H1 (cell line): ENCODE measurements at regions not wholly inside any gene's neighbourhood (a gene's known extent, or its start where the extent isn't known, plus 50 kb on each side); places are given as distances from the start of the nearest gene placed in this dataset.

ENCODE experiments used
- CTCF ChIA-PET: fragments of 300-600 bp; sonication (Branson Sonifier 250); formaldehyde crosslinking; loops from one replicate; lab custom pipeline; 2021; ENCODE audit not compliant: partially characterized antibody; lab: Charles Lee
- POLR2A ChIA-PET: fragments of 300-600 bp; sonication (Branson Sonifier 250); formaldehyde crosslinking; loops from one replicate; lab custom pipeline; 2021; ENCODE audit warnings: inconsistent platforms; ENCODE audit not compliant: partially characterized antibody; lab: Charles Lee
- DNase-seq, 2 experiments: peaks; one replicate each; pipeline versions ENCODE4 v3.0.0 to v3.0.0-alpha.2; 2010 to 2022; ENCODE audit warnings: low spot score in 2 of 2, low read depth in 1 of 2, mixed read lengths in 1 of 2
- FAIRE-seq: peaks from 2 replicates; lab custom pipeline; 2011; peaks lifted over from hg19 to GRCh38; lab: Jason Lieb, UNC
- H2AFZ ChIP-seq: 2 replicates; pipeline ENCODE4 v1.8.1; 2012; ENCODE audit warnings: low read length, inconsistent platforms
- H2AK5ac ChIP-seq: 2 replicates; pipeline ENCODE4 v1.6.1; 2013; ENCODE audit warnings: low read depth, low read length
- H2BK120ac ChIP-seq: replicated peaks from 2 replicates; pipeline ENCODE3; 2013; ENCODE audit warnings: low read depth, low read length, inconsistent platforms
- H2BK12ac ChIP-seq: 2 replicates; pipeline ENCODE4 v1.6.1; 2013; ENCODE audit warnings: low read depth, low read length
- H2BK15ac ChIP-seq: 2 replicates; pipeline ENCODE4 v1.6.1; 2013; ENCODE audit warnings: low read length
- H2BK20ac ChIP-seq: 2 replicates; pipeline ENCODE4 v1.6.1; 2013; ENCODE audit warnings: low read length
- H2BK5ac ChIP-seq: 2 replicates; pipeline ENCODE4 v1.6.1; 2013; ENCODE audit warnings: low read depth, low read length
- H3K14ac ChIP-seq: 2 replicates; pipeline ENCODE4 v1.6.1; 2013; ENCODE audit warnings: inconsistent platforms; ENCODE audit not compliant: insufficient read length
- H3K18ac ChIP-seq: 2 replicates; pipeline ENCODE4 v1.6.1; 2013; ENCODE audit warnings: low read length; ENCODE audit errors: extremely low read depth
- H3K23ac ChIP-seq: 2 replicates; pipeline ENCODE4 v1.6.1; 2013; ENCODE audit warnings: inconsistent platforms; ENCODE audit not compliant: insufficient read length
- H3K23me2 ChIP-seq: 2 replicates; pipeline ENCODE4 v1.6.1; 2013; ENCODE audit warnings: low read depth, low read length
- H3K27ac ChIP-seq: 2 replicates; pipeline ENCODE4 v1.6.1; 2011; ENCODE audit warnings: low read depth, low read length, inconsistent platforms
- H3K27me3 ChIP-seq, 4 experiments: replicated peaks in 1 of 4; 1 replicate in 1 of 4; 2 replicates in 3 of 4; pipeline versions ENCODE4 v1.6.1 to v1.8.1; 2011 to 2013; ENCODE audit warnings: low read length in 3 of 4, mild to moderate bottlenecking in 3 of 4, inconsistent platforms in 2 of 4, mixed read lengths in 2 of 4, moderate library complexity in 1 of 4; ENCODE audit not compliant: control insufficient read depth in 3 of 4, insufficient read depth in 3 of 4; ENCODE audit errors: extremely low read depth in 1 of 4
- H3K36me3 ChIP-seq, 4 experiments: 2 replicates each; pipeline versions ENCODE4 v1.6.1 to v1.8.1; 2011 to 2013; ENCODE audit warnings: mild to moderate bottlenecking in 4 of 4, low read length in 3 of 4, moderate library complexity in 2 of 4, control low read depth in 1 of 4, inconsistent platforms in 1 of 4; ENCODE audit not compliant: insufficient read depth in 4 of 4, control insufficient read depth in 2 of 4
- H3K4ac ChIP-seq: replicated peaks from 2 replicates; pipeline ENCODE3; 2013; ENCODE audit warnings: low read length, low read depth, mixed read lengths, inconsistent platforms; ENCODE audit not compliant: insufficient read length
- H3K4me1 ChIP-seq, 4 experiments: replicated peaks in 1 of 4; 1 replicate in 1 of 4; 2 replicates in 3 of 4; pipeline versions ENCODE4 v1.6.1 to v1.8.1; 2011 to 2013; ENCODE audit warnings: low read length in 3 of 4, inconsistent platforms in 2 of 4, mixed read lengths in 1 of 4; ENCODE audit not compliant: insufficient read depth in 4 of 4, control insufficient read depth in 3 of 4
- H3K4me2 ChIP-seq, 2 experiments: 2 replicates each; pipeline versions ENCODE4 v1.6.1 to v1.8.1; 2011 to 2013; ENCODE audit warnings: low read depth in 2 of 2, low read length in 2 of 2, control low read depth in 1 of 2, inconsistent platforms in 1 of 2, mild to moderate bottlenecking in 1 of 2; ENCODE audit not compliant: insufficient read depth in 1 of 2
- H3K4me3 ChIP-seq, 4 experiments: fragments of 200-600, 300-600 bp in 1 of 4; sonication (generic), shearing (Covaris generic), sonication (Bioruptor Twin) in 1 of 4; 2 replicates each; pipeline versions ENCODE4 v1.5.1 to v1.8.1; 2011 to 2016; ENCODE audit warnings: low read length in 4 of 4, low read depth in 3 of 4, control low read depth in 2 of 4, inconsistent platforms in 2 of 4, mild to moderate bottlenecking in 2 of 4, mixed read lengths in 1 of 4, moderate library complexity in 1 of 4; ENCODE audit not compliant: insufficient read depth in 2 of 4; ENCODE audit errors: extremely low read depth in 1 of 4
- H3K56ac ChIP-seq: replicated peaks from 2 replicates; pipeline ENCODE3; 2013; ENCODE audit warnings: low read depth, mild to moderate bottlenecking, mixed read lengths, low read length, inconsistent platforms; ENCODE audit not compliant: insufficient read length
- H3K79me1 ChIP-seq: 2 replicates; pipeline ENCODE4 v1.6.1; 2013; ENCODE audit warnings: low read depth, low read length, control low read depth
- H3K79me2 ChIP-seq, 2 experiments: 2 replicates each; pipeline versions ENCODE4 v1.6.1 to v1.8.1; 2012 to 2013; ENCODE audit warnings: low read length in 2 of 2, mild to moderate bottlenecking in 2 of 2, inconsistent platforms in 1 of 2; ENCODE audit not compliant: insufficient read depth in 2 of 2, control insufficient read depth in 1 of 2
- H3K9ac ChIP-seq, 4 experiments: replicated peaks in 1 of 4; 1 replicate in 1 of 4; 2 replicates in 3 of 4; pipeline versions ENCODE4 v1.6.1 to v1.8.1; 2011 to 2013; ENCODE audit warnings: low read depth in 3 of 4, low read length in 3 of 4, control low read depth in 2 of 4, mild to moderate bottlenecking in 2 of 4, moderate library complexity in 2 of 4, inconsistent platforms in 1 of 4; ENCODE audit errors: extremely low read depth in 1 of 4
- H3K9me3 ChIP-seq, 2 experiments: 2 replicates each; pipeline versions ENCODE4 v1.6.1 to v1.8.1; 2012 to 2013; ENCODE audit warnings: mild to moderate bottlenecking in 2 of 2, moderate library complexity in 2 of 2, control low read depth in 1 of 2, inconsistent platforms in 1 of 2, low read depth in 1 of 2, low read length in 1 of 2, mixed read lengths in 1 of 2; ENCODE audit not compliant: insufficient read depth in 2 of 2
- H4K20me1 ChIP-seq, 2 experiments: replicated peaks in 1 of 2; 2 replicates each; pipeline versions ENCODE3 to v1.8.1; 2011 to 2013; ENCODE audit warnings: inconsistent platforms in 2 of 2, low read length in 2 of 2, mild to moderate bottlenecking in 1 of 2; ENCODE audit not compliant: insufficient read depth in 2 of 2, control insufficient read depth in 1 of 2
- H4K5ac ChIP-seq: 2 replicates; pipeline ENCODE4 v1.6.1; 2013; ENCODE audit warnings: low read length, low read depth, mixed read lengths, inconsistent platforms; ENCODE audit not compliant: insufficient read length
- H4K8ac ChIP-seq: 2 replicates; pipeline ENCODE4 v1.8.0; 2013; ENCODE audit warnings: mild to moderate bottlenecking, moderate library complexity, low read length, inconsistent platforms; ENCODE audit not compliant: insufficient read depth; ENCODE audit errors: extremely low read depth
- H4K91ac ChIP-seq: replicated peaks from 2 replicates; pipeline ENCODE3; 2013; ENCODE audit warnings: low read length, mixed read lengths, inconsistent platforms; ENCODE audit not compliant: insufficient read length
- ASH2L ChIP-seq: fragments of 200-600, 300-600 bp; sonication (generic); IDR thresholded peaks from one replicate; pipeline ENCODE4 v1.7.1; 2017; ENCODE audit warnings: low read length
- CHD1 ChIP-seq: IDR thresholded peaks from 2 replicates; pipeline ENCODE4 v1.6.1; 2012; ENCODE audit warnings: low read depth, low read length, improper control_type of control experiment
- CTBP2 ChIP-seq: IDR thresholded peaks from 2 replicates; pipeline ENCODE4 v1.7.0; 2011; ENCODE audit warnings: borderline replicate concordance, mild to moderate bottlenecking, moderate library complexity, mixed read lengths, low read length; ENCODE audit not compliant: insufficient read depth, insufficient read length
- E2F6 ChIP-seq: IDR thresholded peaks from 2 replicates; pipeline ENCODE4 v1.6.1; 2012; ENCODE audit warnings: inconsistent platforms
- EZH2 ChIP-seq: fragments of 200-600 bp; sonication (generic); IDR thresholded peaks from 2 replicates; pipeline ENCODE4 v1.7.1; 2012; ENCODE audit warnings: low read depth, mild to moderate bottlenecking, moderate library complexity, low read length, inconsistent platforms; ENCODE audit not compliant: severe bottlenecking
- FOSL1 ChIP-seq: IDR thresholded peaks from 2 replicates; pipeline ENCODE4 v1.6.1; 2011; ENCODE audit warnings: mild to moderate bottlenecking, low read depth, low read length, moderate library complexity; ENCODE audit not compliant: insufficient read depth
- GTF2F1 ChIP-seq: IDR thresholded peaks from 2 replicates; pipeline ENCODE4 v1.6.1; 2012; ENCODE audit warnings: low read depth, low read length, improper control_type of control experiment, borderline replicate concordance
- HDAC2 ChIP-seq, 2 experiments: fragments of 300-600 bp in 1 of 2; sonication (generic) in 1 of 2; IDR thresholded peaks; 2 replicates each; pipeline ENCODE4 v1.6.1; 2011 to 2012; ENCODE audit warnings: low read depth in 2 of 2, low read length in 2 of 2, mild to moderate bottlenecking in 2 of 2, moderate library complexity in 2 of 2, borderline replicate concordance in 1 of 2, inconsistent platforms in 1 of 2
- HDAC6 ChIP-seq: IDR thresholded peaks from one replicate; pipeline ENCODE4 v1.7.1; 2012; ENCODE audit warnings: low read depth, mild to moderate bottlenecking, inconsistent platforms, low read length, moderate library complexity
- KDM1A ChIP-seq: fragments of 200-600, 300-600 bp; sonication (generic); IDR thresholded peaks from 2 replicates; pipeline ENCODE4 v1.7.1; 2016; ENCODE audit warnings: mild to moderate bottlenecking, low read length, borderline replicate concordance
- MAFK ChIP-seq: IDR thresholded peaks from 2 replicates; pipeline ENCODE4 v1.6.1; 2012; ENCODE audit warnings: low read depth, mild to moderate bottlenecking, improper control_type of control experiment, low read length
- SIN3A ChIP-seq, 2 experiments: IDR thresholded peaks in 1 of 2; conservative IDR thresholded peaks in 1 of 2; 2 replicates each; pipeline ENCODE4 v1.6.1; 2011 to 2012; ENCODE audit warnings: low read length in 2 of 2, improper control_type of control experiment in 1 of 2, low read depth in 1 of 2, mild to moderate bottlenecking in 1 of 2
- TCF12 ChIP-seq: IDR thresholded peaks from 2 replicates; pipeline ENCODE4 v1.6.1; 2011; ENCODE audit warnings: low read depth, mild to moderate bottlenecking, low read length
- TEAD4 ChIP-seq: IDR thresholded peaks from 2 replicates; pipeline ENCODE4 v1.6.1; 2012; ENCODE audit warnings: low read depth, low read length, inconsistent platforms, mixed read lengths
- WGBS, 2 experiments: shearing (Covaris generic) in 1 of 2; methylation state at CpG; one replicate each; pipeline versions ENCODE4 v1.1.6 to v1.1.7; 2013 to 2015; ENCODE audit warnings: low lambda C conversion rate in 2 of 2, mixed read lengths in 2 of 2, inconsistent platforms in 1 of 2, low coverage in 1 of 2, missing lambda C conversion rate in 1 of 2; ENCODE audit not compliant: insufficient replicate concordance in 2 of 2, insufficient coverage in 1 of 2, insufficient read length in 1 of 2; ENCODE audit errors: extremely low coverage in 1 of 2, missing lambda C conversion rate in 1 of 2; 5-methylcytosine and 5-hydroxymethylcytosine counted together

DNA sequence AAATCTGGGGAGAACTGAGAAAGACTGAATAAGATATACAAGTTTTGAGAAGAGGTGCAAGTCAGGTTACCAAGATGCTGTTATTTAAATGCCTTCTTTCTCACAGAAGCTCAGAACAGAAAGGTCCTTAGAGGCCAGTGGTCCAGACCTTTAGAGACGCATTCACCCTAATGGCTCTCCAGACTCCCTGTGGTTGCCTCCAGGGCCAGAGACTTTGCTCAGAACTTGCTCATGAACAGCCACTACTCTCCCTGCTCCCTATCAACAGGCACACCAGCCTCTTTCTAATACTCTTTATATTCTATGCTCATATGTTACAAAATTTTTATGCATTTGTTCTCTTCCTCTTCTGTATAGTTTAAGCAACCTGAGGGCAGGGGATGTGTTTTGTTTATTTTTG is 349.0 kb upstream of the TNP1 start:
- Histone ChIP-seq H3K4me3 (peak overlapping the region in 1 of 4 experiments; percentile 33; a peak in 1 of 8 replicates), H3K4me1 (peaks cover 0 to 9% (median 7%) of the 10 kb centered on the region in 4 experiments; a peak in 4 of 7 replicates), H3K9me3 (no peaks in the 10 kb centered on the region), H4K20me1 (no peaks in the 10 kb centered on the region), H3K4me2 (peak overlapping the region; percentile 16 to 54; a peak in 1 of 4 replicates), H2AK5ac (no peak overlapping the region), H3K14ac (no peak overlapping the region), H3K4ac (no peak overlapping the region), H4K5ac (no peak overlapping the region), H3K9ac (no peak overlapping the region), H4K8ac (no peak overlapping the region), H2BK120ac (no peak overlapping the region), H2BK20ac (no peak overlapping the region), H2AFZ (no peak overlapping the region), H3K56ac (no peak overlapping the region), H2BK15ac (no peak overlapping the region), H3K23ac (no peak overlapping the region), H3K27ac (no peak overlapping the region), H3K79me2 (no peaks in the 10 kb centered on the region), H3K18ac (peak overlapping the region; percentile 25; the same call in 1 of the 2 replicates), H2BK12ac (no peak overlapping the region), H3K79me1 (no peaks in the 10 kb centered on the region), H2BK5ac (no peak overlapping the region), H3K23me2 (no peaks in the 10 kb centered on the region), H3K36me3 (no peaks in the 10 kb centered on the region), H4K91ac (peak overlapping the region; percentile 60), H3K27me3 (no peaks in the 10 kb centered on the region; a peak in 1 of 7 replicates)
- CTCF ChIA-PET: no interaction called here
- FAIRE-seq: no peak
- POLR2A ChIA-PET: no interaction called here
- WGBS, 2 experiments: 85% methylated on average over 1 of the region's 1 CpG; no CpG with 5 or more reads in 1 of the 2 experiments
- DNase-seq: no peak
- TF ChIP-seq TCF12 (no peak), E2F6 (no peak), HDAC6 (no peak), HDAC2 (IDR thresholded peaks at IDR 0.05; ENCODE audit: borderline replicate concordance in 1 of 2, low read depth in 2 of 2, low read length in 2 of 2) (no peak), TEAD4 (no peak), KDM1A (no peak), MAFK (no peak), CHD1 (no peak), GTF2F1 (no peak), EZH2 (no peak), ASH2L (no peak), CTBP2 (no peak), SIN3A (conservative IDR thresholded peaks at IDR 0.05 in 1 of 2, IDR thresholded peaks at IDR 0.05 in 1 of 2; ENCODE audit: low read depth in 1 of 2, low read length in 2 of 2) (no peak), FOSL1 (no peak)
